Endothelial cell of umbilical vein (primary cell): ENCODE measurements at regions not wholly inside any gene's neighbourhood (a gene's known extent, or its start where the extent isn't known, plus 50 kb on each side); places are given as distances from the start of the nearest gene placed in this dataset.

ENCODE experiments used
- EZH2 ChIP-seq: IDR thresholded peaks from 2 replicates; pipeline ENCODE4 v1.6.1; 2012; ENCODE audit warnings: borderline replicate concordance, low read depth, mild to moderate bottlenecking, moderate library complexity, low read length, inconsistent platforms; ENCODE audit not compliant: severe bottlenecking
- POLR2A ChIP-seq: IDR thresholded peaks from 2 replicates; pipeline ENCODE4 v1.6.1; 2012; ENCODE audit warnings: low read depth, mild to moderate bottlenecking, control low read depth, low read length
- TF ChIP-seq, protein P1 (sequence below), 2 donors: IDR thresholded peaks; 1 replicate in 1 of 2; 2 replicates in 1 of 2; pipeline ENCODE4 v1.5.1; 2011; ENCODE audit warnings: low read length in 2 of 2, mild to moderate bottlenecking in 2 of 2, moderate library complexity in 2 of 2, control low read depth in 1 of 2, inconsistent platforms in 1 of 2, low read depth in 1 of 2; ENCODE audit not compliant: insufficient read depth in 1 of 2; ENCODE audit errors: extremely low read depth in 1 of 2

DNA sequence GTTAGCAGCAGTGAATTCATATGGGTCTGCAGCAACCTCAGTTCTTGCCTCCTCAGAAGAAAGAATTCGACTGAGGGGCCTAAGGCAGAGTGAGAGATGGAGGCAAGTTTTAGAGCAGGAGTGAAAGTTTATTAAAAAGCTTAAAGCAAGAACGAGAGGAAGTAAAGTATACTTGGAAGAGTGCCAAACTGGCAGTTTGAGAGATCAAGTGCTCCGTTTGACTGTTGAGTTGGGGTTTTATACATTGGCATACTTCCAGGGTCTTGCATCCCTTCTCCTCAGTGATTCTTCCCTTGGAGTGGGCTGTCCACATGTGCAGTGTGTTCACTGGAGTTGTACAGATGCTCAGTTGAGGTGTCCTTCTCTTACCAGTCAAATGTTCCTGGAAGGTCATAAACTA is 203.6 kb downstream of the SPATA31D1 start:
- no peak for TF ChIP-seq POLR2A
- TF ChIP-seq, protein P1, sequence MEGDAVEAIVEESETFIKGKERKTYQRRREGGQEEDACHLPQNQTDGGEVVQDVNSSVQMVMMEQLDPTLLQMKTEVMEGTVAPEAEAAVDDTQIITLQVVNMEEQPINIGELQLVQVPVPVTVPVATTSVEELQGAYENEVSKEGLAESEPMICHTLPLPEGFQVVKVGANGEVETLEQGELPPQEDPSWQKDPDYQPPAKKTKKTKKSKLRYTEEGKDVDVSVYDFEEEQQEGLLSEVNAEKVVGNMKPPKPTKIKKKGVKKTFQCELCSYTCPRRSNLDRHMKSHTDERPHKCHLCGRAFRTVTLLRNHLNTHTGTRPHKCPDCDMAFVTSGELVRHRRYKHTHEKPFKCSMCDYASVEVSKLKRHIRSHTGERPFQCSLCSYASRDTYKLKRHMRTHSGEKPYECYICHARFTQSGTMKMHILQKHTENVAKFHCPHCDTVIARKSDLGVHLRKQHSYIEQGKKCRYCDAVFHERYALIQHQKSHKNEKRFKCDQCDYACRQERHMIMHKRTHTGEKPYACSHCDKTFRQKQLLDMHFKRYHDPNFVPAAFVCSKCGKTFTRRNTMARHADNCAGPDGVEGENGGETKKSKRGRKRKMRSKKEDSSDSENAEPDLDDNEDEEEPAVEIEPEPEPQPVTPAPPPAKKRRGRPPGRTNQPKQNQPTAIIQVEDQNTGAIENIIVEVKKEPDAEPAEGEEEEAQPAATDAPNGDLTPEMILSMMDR (IDR thresholded peaks at IDR 0.05; ENCODE audit: extremely low read depth in 1 of 2, insufficient read depth in 1 of 2, low read depth in 1 of 2, low read length in 2 of 2), result no peak
- TF ChIP-seq EZH2, result no peak
